HG03039 (cell line): ENCODE measurements at regions not wholly inside any gene's neighbourhood (a gene's known extent, or its start where the extent isn't known, plus 50 kb on each side); places are given as distances from the start of the nearest gene placed in this dataset.
"Not testable (repeated sequence)": the region's sequence is repeated elsewhere in the genome, so short reads cannot be mapped to it uniquely, and the experiment has no call there.

Experiments used
- ATAC-seq: cut with Tn5 transposase; IDR thresholded peaks from one replicate; pipeline ENCODE4 v1.9.1; 2021; ENCODE audit warnings: mild to moderate bottlenecking, moderate library complexity; ENCODE audit not compliant: unreplicated experiment

GRCh38 chr1:148361427-148362215 lies 121.5 kb downstream of the PPIAL4G start:
- not testable (repeated sequence) for ATAC-seq

GRCh38 chr1:148357037-148357436 lies 126.1 kb downstream of the PPIAL4G start:
- no peak for ATAC-seq

DNA sequence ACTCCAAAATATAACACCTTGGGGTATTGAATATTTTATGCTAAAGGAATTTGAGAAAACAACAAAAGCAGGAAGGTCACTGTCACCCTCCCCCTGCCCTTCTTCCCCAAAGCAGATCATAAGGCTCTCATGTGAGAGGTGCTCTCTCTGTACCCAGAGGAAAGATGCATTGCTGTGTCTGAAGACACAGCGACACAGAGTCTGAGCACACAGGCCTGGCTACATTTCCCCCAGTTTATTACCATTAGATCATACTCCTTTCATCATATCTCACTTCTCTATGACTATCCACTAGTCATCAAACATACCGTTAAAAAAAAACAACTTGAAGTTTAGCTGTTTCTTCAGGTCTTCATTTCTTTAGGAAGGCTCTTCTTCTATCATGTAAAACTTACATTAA lies 127.1 kb downstream of the PPIAL4G start:
- ATAC-seq, result no peak

DNA sequence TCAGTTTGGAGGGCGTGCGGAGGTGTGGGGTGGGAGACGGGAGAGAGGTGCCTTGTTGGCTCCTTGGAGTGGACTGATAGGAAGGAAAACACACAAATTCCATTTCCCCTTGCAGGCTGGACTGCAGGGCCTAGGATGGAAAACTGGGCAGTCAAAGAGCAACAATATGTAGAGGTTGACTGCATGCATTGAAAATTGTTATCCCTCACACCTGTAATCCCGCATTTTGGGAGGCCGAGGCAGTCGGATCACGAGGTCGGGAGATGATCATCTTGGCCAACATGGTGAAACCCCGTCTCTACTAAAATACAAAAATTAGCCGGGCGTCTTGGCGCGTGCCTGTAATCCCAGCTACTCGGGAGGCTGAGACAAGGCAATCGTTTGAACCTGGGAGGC lies 128.2 kb downstream of the PPIAL4G start:
- ATAC-seq, result no peak

- no peak for ATAC-seq
These were observed 128.7 kb downstream of the PPIAL4G start for GRCh38 chr1:148354284-148354912.

DNA sequence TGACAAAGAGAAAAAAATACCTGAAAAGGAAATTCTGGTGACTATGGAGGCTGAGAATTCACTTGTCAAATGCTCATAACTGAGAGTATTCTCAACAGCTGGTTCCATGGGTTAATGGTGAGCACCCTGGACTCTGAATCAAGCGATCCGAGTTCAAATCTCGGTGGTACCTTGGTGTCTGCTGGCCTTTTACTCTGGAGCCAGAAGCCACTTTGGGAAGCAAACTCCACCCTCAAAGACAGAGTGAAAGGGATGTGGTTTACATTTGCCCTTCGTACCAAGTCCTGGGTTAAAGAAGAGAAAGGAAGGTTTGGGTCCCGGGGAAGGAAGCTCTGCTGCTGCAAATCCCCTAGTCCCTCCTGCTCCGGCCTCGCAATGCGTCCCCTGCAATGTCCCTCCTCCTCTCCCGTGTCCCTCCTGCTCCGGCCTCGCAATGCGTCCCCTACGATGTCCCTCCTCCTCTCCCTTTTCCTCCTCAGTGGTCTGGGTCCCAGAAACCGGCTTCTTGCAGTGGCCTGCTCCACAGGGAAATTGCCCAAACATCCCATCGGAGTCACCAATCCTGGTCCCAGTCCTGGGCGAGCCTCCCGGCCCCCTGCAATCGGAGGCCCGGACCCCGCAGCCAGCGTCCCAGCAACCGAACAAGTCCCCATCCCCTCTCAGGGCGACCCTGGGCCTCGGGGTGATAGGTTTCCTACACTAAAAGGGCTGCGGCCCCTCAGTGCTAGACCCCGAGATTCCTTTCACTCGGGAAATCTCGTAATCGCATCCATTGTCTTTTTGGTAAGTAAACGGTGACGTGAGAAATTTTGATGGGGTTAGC lies 129.4 kb downstream of the PPIAL4G start:
- ATAC-seq, result no peak

GRCh38 chr1:148352470-148353053 lies 130.5 kb downstream of the PPIAL4G start:
- no peak for ATAC-seq

DNA sequence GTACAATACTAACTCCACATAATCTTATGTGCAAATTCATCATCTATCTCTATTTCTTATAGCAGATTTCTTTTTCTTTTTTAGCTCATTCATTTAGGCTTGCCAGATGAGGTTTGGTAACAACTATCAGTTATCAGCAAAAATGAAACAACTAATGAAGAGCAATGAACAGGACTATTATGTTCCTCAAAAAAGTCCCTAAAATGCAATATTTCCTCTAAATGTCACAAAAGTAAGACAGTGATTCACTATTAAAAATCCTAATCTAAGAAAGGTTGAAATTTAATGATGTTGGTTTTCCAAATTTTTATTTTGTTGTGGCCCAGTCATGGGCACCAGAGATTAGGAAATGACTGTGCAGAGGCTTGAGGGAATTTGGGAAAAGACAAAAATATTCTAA lies 135.3 kb downstream of the PPIAL4G start:
- ATAC-seq, result no peak

DNA sequence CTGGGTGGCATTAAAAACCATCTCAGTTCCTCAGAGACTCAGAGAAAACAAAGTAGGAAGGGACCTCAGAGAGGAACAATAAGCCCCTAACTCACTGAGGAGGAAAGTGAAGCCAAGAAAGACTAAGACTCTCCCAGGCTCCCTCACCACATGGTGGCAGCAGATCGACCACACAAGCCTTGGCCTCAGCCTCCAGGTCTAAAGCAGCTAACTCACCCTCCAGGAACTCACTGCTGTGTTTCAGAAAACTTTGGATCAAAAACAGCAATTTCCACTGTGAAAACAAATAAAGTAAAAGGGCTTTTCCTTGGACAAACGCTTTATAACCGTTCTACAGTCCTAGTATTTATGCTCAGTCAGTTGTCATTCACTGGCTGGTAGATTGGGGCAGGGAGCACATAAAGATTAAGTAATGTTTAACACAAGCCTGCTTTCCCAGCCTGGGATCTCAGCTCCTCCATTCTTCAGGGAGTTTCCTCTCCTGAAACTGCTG lies 137.4 kb downstream of the PPIAL4G start:
- ATAC-seq, result not testable (repeated sequence)

GRCh38 chr1:148344651-148345050 lies 138.5 kb downstream of the PPIAL4G start:
- not testable (repeated sequence) for ATAC-seq

- ATAC-seq, result not testable (repeated sequence)
These were observed 141.4 kb downstream of the PPIAL4G start for GRCh38 chr1:148341729-148342128.

DNA sequence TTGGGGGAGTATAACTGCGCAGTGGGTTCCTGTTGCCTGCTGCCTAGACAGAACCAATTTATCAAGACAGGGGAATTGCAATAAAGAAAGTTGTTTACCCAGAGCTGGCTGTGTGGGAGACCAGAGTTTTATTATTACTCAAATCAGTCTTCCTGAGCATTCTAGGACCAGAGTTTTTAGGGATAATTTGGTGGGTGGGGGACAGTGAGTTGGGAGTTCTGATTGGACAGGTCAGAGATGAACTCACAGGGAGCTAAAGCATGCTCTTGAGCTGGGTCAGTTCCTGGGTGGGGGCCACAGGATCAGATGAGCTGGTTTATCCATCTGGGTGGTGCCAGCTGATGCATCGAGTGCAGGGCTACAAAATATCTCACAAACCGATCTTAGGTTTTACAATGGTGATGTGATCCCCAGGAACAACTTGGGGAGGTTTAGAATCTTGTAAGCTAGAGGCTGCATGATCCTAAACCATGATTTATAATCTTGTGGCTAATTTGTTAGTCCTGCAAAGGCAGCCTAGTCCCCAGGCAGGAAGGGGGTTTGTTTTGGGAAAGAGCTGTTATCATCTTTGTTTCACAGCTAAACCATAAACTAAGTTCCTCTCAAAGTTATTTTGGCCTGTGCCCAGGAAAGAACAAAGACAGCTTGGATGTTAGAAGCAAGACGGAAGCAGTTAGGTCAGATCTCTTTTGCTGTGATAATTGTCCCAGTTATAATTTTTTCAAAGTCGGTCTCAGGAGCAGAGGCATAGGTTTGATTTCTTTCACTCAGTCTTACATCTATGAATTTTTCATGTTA lies 146.8 kb downstream of the PPIAL4G start:
- ATAC-seq, result not testable (repeated sequence)

GRCh38 chr1:148334339-148335130 lies 148.6 kb downstream of the PPIAL4G start:
- ATAC-seq, result peak; percentile 70

DNA sequence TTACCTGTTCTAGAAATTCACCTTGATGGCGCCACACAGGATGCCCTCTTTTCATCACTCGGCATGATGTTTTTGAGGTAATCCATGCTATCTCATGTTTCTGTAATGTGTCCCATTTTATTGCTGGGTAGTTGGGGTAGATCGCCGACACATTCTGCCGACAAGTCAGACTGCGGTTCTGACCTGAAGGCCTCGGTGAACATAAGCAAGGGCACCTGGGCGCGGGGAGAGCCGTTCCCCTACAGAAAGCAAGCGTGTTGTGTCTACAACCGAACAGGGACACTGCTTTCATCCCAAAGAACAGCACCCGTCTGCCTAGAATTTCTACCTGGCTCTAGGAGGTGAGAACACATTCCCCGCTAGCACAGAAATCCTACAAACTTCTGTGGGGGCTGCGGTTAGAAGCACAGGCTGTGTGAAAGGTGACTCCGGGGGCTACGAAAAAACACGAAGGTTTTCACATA lies 149.2 kb downstream of the PPIAL4G start:
- ATAC-seq, result no peak

- ATAC-seq, result no peak
These were observed 154.2 kb downstream of the PPIAL4G start for GRCh38 chr1:148328884-148329283.

- ATAC-seq, result not testable (repeated sequence)
These were observed 158.1 kb downstream of the PPIAL4G start for GRCh38 chr1:148325031-148325430.

DNA sequence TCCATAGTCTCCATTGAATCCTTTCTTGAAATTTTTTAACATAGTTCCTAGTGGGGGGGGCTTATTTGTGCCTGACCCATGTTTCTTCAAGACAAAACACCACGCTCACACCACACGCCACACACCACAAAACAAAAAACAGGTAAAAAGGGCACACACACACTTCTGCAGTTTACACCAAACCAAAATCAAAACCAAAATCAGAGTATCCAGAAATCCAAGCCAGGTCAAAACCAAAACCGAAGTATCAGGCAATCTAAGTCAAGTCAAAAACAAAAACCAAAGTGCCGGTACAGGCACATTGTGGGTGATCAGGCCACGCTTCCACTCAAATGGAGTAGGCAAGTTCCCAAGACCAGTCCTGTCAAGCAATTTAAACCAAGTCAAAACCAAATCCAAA lies 158.6 kb downstream of the PPIAL4G start:
- ATAC-seq, result not testable (repeated sequence)

DNA sequence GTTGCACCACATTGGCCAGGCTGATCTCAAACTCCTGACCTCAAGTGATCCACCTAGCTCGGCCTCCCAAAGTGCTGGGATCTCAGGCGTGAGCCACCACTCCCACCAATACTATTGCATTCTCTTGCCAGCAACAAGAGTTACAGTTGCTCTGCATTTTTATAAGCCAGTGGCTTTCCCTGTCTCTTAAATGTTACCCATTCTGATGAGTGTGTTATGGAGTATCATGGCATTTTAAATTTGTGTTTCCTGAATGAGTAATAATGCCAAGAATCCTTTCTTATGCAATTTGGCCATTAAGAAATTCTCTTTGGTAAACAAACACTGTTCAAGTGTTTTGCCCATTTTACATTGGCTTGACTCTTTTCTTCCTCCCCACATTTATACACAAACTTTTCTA lies 163.0 kb downstream of the PPIAL4G start:
- not testable (repeated sequence) for ATAC-seq

DNA sequence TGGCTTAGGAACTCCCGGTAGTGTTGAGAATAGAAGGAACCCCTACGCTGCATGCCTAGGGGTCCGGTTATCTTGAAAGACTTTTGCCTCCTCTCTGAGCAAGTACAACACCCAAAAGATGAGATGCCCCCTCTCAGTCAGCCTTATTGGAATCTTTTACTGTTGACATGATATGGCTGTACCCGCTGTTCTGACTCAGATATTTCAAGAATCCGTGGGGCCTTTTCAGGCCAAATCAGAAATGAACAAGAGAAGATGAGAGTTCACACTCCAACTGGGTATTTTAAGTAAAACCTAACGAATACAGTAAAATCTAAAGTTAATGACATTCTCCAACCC lies 164.2 kb downstream of the PPIAL4G start:
- ATAC-seq, result no peak
